ENCODE measurements at regions not wholly inside any gene's neighbourhood (a gene's known extent, or its start where the extent isn't known, plus 50 kb on each side); places are given as distances from the start of the nearest gene placed in this dataset.
A peak's percentile ranks its signal among the peaks of the same experiment; 100 is the strongest.

GRCh38 chr1:68955424-68955823 is 458.5 kb upstream of the DEPDC1 start:
- TF ChIP-seq ZNF70 (CRISPR knock-in tag; IDR thresholded peaks at IDR 0.05), result no peak
- no peak for TF ChIP-seq ZFP30 (CRISPR knock-in tag; IDR thresholded peaks at IDR 0.05)
- no peak for TF ChIP-seq TOX (CRISPR knock-in tag; IDR thresholded peaks at IDR 0.05; ENCODE audit: borderline replicate concordance)
- no peak for TF ChIP-seq CSDC2 (CRISPR knock-in tag; IDR thresholded peaks at IDR 0.05)
- TF ChIP-seq, protein P1, sequence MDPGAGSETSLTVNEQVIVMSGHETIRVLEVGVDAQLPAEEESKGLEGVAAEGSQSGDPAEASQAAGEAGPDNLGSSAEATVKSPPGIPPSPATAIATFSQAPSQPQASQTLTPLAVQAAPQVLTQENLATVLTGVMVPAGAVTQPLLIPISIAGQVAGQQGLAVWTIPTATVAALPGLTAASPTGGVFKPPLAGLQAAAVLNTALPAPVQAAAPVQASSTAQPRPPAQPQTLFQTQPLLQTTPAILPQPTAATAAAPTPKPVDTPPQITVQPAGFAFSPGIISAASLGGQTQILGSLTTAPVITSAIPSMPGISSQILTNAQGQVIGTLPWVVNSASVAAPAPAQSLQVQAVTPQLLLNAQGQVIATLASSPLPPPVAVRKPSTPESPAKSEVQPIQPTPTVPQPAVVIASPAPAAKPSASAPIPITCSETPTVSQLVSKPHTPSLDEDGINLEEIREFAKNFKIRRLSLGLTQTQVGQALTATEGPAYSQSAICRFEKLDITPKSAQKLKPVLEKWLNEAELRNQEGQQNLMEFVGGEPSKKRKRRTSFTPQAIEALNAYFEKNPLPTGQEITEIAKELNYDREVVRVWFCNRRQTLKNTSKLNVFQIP (CRISPR knock-in tag; IDR thresholded peaks at IDR 0.05; ENCODE audit: borderline replicate concordance, low read depth), result no peak
- TF ChIP-seq ZNF565 (CRISPR knock-in tag; conservative IDR thresholded peaks at IDR 0.05; ENCODE audit: low read depth), result no peak
- TF ChIP-seq ZC3H10 (CRISPR knock-in tag; IDR thresholded peaks at IDR 0.05), result no peak
- no peak for TF ChIP-seq ZNF8 (CRISPR knock-in tag; IDR thresholded peaks at IDR 0.05)
- TF ChIP-seq RARB (CRISPR knock-in tag; IDR thresholded peaks at IDR 0.05), result no peak
- no peak for TF ChIP-seq SNAI2 (CRISPR knock-in tag; IDR thresholded peaks at IDR 0.05)
- TF ChIP-seq GLIS3 (CRISPR knock-in tag; IDR thresholded peaks at IDR 0.05), result 0 out of 2 replicates have a peak, but pooled peaks have one; percentile 51
- no peak for TF ChIP-seq PPARA (CRISPR knock-in tag; IDR thresholded peaks at IDR 0.05; ENCODE audit: borderline replicate concordance)
- peak; percentile 95 for TF ChIP-seq ISL1 (CRISPR knock-in tag; IDR thresholded peaks at IDR 0.05)
- TF ChIP-seq TCF4 (CRISPR knock-in tag; IDR thresholded peaks at IDR 0.05; ENCODE audit: borderline replicate concordance), result 0 out of 2 replicates have a peak, but pooled peaks have one; percentile 22
- TF ChIP-seq ESRRG (CRISPR knock-in tag; IDR thresholded peaks at IDR 0.05), result no peak
- 0 out of 2 replicates have a peak, but pooled peaks have one; percentile 38 for TF ChIP-seq ZFP3 (CRISPR knock-in tag; IDR thresholded peaks at IDR 0.05)
- TF ChIP-seq CSRNP3 (CRISPR knock-in tag; IDR thresholded peaks at IDR 0.05), result no peak
- TF ChIP-seq BACH2 (CRISPR knock-in tag; IDR thresholded peaks at IDR 0.05; ENCODE audit: borderline replicate concordance), result no peak
- TF ChIP-seq, protein P2, sequence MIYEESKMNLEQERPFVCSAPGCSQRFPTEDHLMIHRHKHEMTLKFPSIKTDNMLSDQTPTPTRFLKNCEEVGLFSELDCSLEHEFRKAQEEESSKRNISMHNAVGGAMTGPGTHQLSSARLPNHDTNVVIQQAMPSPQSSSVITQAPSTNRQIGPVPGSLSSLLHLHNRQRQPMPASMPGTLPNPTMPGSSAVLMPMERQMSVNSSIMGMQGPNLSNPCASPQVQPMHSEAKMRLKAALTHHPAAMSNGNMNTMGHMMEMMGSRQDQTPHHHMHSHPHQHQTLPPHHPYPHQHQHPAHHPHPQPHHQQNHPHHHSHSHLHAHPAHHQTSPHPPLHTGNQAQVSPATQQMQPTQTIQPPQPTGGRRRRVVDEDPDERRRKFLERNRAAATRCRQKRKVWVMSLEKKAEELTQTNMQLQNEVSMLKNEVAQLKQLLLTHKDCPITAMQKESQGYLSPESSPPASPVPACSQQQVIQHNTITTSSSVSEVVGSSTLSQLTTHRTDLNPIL (CRISPR knock-in tag; IDR thresholded peaks at IDR 0.05; ENCODE audit: low read depth), result peak; percentile 23; the same call in 1 of the 2 replicates
- no peak for TF ChIP-seq TSHZ2 (CRISPR knock-in tag; IDR thresholded peaks at IDR 0.05)
- TF ChIP-seq OSR1 (CRISPR knock-in tag; IDR thresholded peaks at IDR 0.05), result no peak
- ATAC-seq, result peak; percentile 48; the same call in 2 of the 3 replicates

- ATAC-seq, result no peak
Measured at GRCh38 chr1:68958958-68959357, 462.1 kb upstream of the DEPDC1 start.

More at GRCh38 chr1:68958958-68959357, 462.1 kb upstream of the DEPDC1 start:
- TF ChIP-seq, protein P2 (CRISPR knock-in tag; IDR thresholded peaks at IDR 0.05; ENCODE audit: low read depth), result no peak
- TF ChIP-seq, protein P1 (CRISPR knock-in tag; IDR thresholded peaks at IDR 0.05; ENCODE audit: borderline replicate concordance, low read depth), result no peak
- TF ChIP-seq ZNF565 (CRISPR knock-in tag; conservative IDR thresholded peaks at IDR 0.05; ENCODE audit: low read depth) (no peak), ZNF8 (CRISPR knock-in tag; IDR thresholded peaks at IDR 0.05) (no peak), ESRRG (CRISPR knock-in tag; IDR thresholded peaks at IDR 0.05) (no peak), CSRNP3 (CRISPR knock-in tag; IDR thresholded peaks at IDR 0.05) (no peak), RARB (CRISPR knock-in tag; IDR thresholded peaks at IDR 0.05) (no peak), TOX (CRISPR knock-in tag; IDR thresholded peaks at IDR 0.05; ENCODE audit: borderline replicate concordance) (no peak), ZFP3 (CRISPR knock-in tag; IDR thresholded peaks at IDR 0.05) (no peak), ZNF70 (CRISPR knock-in tag; IDR thresholded peaks at IDR 0.05) (no peak)
- TF ChIP-seq, protein P3, sequence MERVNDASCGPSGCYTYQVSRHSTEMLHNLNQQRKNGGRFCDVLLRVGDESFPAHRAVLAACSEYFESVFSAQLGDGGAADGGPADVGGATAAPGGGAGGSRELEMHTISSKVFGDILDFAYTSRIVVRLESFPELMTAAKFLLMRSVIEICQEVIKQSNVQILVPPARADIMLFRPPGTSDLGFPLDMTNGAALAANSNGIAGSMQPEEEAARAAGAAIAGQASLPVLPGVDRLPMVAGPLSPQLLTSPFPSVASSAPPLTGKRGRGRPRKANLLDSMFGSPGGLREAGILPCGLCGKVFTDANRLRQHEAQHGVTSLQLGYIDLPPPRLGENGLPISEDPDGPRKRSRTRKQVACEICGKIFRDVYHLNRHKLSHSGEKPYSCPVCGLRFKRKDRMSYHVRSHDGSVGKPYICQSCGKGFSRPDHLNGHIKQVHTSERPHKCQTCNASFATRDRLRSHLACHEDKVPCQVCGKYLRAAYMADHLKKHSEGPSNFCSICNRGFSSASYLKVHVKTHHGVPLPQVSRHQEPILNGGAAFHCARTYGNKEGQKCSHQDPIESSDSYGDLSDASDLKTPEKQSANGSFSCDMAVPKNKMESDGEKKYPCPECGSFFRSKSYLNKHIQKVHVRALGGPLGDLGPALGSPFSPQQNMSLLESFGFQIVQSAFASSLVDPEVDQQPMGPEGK (CRISPR knock-in tag; IDR thresholded peaks at IDR 0.05; ENCODE audit: borderline replicate concordance), result no peak
